BLaER1 (cell line): ENCODE measurements at regions not wholly inside any gene's neighbourhood (a gene's known extent, or its start where the extent isn't known, plus 50 kb on each side); places are given as distances from the start of the nearest gene placed in this dataset.

Experiments used
- H3K27ac ChIP-seq: shearing (Covaris generic); formaldehyde crosslinking; 2 replicates; pipeline ENCODE4 v1.8.1; 2022
- H3K27me3 ChIP-seq: shearing (Covaris generic); formaldehyde crosslinking; 2 replicates; pipeline ENCODE4 v1.8.1; 2022
- H3K36me3 ChIP-seq: shearing (Covaris generic); formaldehyde crosslinking; 2 replicates; pipeline ENCODE4 v1.8.1; 2022
- H3K4me1 ChIP-seq: shearing (Covaris generic); formaldehyde crosslinking; 2 replicates; pipeline ENCODE4 v1.8.1; 2022
- H3K4me2 ChIP-seq: shearing (Covaris generic); formaldehyde crosslinking; 2 replicates; pipeline ENCODE4 v1.8.1; 2022
- H3K4me3 ChIP-seq: shearing (Covaris generic); formaldehyde crosslinking; 2 replicates; pipeline ENCODE4 v1.8.1; 2022
- H3K9ac ChIP-seq: shearing (Covaris generic); formaldehyde crosslinking; 2 replicates; pipeline ENCODE4 v1.8.1; 2022
- H3K9me3 ChIP-seq: shearing (Covaris generic); formaldehyde crosslinking; 2 replicates; pipeline ENCODE4 v1.8.1; 2022
- H4K20me1 ChIP-seq: shearing (Covaris generic); formaldehyde crosslinking; 2 replicates; pipeline ENCODE4 v1.8.1; 2022
- Cebpa-rat ChIP-seq: shearing (Covaris generic); IDR thresholded peaks from 2 replicates; pipeline ENCODE4 v1.8.1; 2022

DNA sequence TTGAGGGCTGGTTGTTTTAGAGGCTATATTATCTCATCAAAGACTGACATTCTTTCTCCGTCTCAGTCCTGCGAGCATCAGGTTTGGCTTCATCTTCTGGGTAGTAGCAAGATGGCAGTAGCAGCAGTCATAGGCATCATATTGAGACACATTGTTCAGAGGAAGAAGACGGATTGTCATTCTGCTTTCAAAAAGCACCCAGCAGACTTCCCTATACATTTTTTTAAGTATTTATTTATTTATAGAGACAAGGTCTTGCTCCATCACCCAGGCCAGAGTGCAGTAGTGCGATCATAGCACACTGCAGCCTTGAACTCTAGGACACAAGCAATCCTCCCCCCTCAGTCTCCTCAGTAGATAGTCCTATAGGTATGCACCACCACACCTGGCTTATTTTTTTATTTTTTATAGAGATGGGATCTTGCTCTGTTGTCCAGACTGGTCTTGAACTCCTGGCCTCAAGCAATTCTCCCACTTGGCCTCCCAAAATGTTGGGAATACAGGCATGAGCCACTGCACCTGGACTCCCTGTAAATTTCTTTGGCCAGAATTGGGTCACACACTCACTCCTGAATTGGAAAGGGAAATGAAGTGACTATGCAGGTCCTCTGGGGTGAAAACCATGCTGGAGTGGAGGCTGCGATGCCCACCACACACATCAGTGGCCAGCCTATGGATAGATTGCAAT, 125.4 kb downstream of the SLC38A6 start:
- H3K4me2 ChIP-seq: no peak overlapping the region
- H3K4me3 ChIP-seq: no peak overlapping the region
- H3K27ac ChIP-seq: no peak overlapping the region
- H3K9ac ChIP-seq: no peak overlapping the region
- H4K20me1 ChIP-seq: no peaks in the 10 kb centered on the region
- peaks cover 7% of the 10 kb centered on the region; the same call in 1 of the 2 replicates for H3K4me1 ChIP-seq
- no peak for TF ChIP-seq Cebpa-rat
- H3K9me3 ChIP-seq: no peaks in the 10 kb centered on the region
- H3K36me3 ChIP-seq: no peaks in the 10 kb centered on the region
- H3K27me3 ChIP-seq: no peaks in the 10 kb centered on the region

DNA sequence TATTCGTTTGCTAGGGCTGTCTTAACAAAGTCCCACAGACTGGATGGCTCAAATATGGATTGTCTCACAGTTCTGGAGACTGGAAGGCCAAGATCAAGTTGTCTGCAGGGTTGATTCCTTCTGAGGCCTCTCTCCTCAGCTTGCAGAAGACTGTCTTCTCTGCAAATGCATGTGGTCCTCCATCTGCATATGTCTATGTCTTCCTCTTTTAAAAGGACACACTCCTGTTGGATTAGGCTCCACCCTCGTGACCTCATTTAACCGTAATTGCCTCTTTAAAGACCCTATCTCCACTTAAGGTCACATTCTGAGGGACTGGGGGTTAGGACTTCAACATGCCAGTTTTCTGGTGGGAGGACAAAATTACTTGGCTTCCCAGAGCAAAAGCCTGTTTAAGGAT, 123.3 kb downstream of the SLC38A6 start:
- Histone ChIP-seq H3K4me1 (peaks cover 7% of the 10 kb centered on the region; the same call in 1 of the 2 replicates), H3K9ac (no peak overlapping the region), H3K27ac (no peak overlapping the region), H3K4me3 (no peak overlapping the region), H3K4me2 (no peak overlapping the region), H3K27me3 (no peaks in the 10 kb centered on the region), H4K20me1 (no peaks in the 10 kb centered on the region), H3K9me3 (no peaks in the 10 kb centered on the region), H3K36me3 (no peaks in the 10 kb centered on the region)
- TF ChIP-seq Cebpa-rat: no peak

DNA sequence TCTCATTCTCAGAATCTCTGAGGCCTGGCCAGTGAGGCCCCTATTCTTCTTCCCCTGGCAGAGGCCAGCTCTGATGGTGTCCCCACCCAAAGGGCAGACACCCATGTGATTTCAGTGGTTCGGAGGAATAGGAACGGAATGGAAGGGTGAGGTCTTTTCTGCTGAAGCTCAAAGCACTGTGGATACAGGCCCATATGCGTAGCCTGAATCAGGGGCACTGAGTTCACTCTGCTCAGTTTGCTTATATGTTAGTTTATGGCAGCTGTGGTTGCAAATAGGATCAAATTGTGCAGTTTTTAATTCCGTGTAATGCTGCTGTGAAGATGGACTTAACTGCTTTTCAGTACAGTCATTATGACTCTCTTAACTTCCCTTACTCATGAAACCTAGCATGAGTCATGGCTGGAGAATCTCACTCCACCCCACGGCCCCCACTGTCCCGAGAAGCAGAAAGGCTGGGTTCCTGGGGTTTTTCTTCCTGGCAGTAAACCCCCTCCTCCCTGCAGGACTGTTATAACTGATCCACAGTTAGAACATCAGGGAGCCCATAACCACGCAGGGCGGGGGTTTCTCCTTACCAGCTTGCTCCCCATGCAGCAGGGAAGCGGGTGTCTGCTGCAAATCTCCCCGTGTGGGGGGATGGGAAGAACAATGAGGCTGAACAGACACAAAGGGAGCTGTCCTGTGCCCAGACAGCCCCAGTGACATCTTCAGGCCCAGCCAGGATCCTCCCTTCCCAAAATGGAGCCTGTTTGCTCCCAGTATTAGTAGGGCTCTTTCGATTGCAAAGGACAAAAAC, 122.7 kb downstream of the SLC38A6 start:
- no peak overlapping the region for H3K4me3 ChIP-seq
- H3K27me3 ChIP-seq: no peaks in the 10 kb centered on the region
- H3K9me3 ChIP-seq: no peaks in the 10 kb centered on the region
- H4K20me1 ChIP-seq: no peaks in the 10 kb centered on the region
- H3K9ac ChIP-seq: no peak overlapping the region
- peaks cover 7% of the 10 kb centered on the region; the same call in 1 of the 2 replicates for H3K4me1 ChIP-seq
- H3K4me2 ChIP-seq: no peak overlapping the region
- TF ChIP-seq Cebpa-rat: no peak
- H3K27ac ChIP-seq: no peak overlapping the region
- H3K36me3 ChIP-seq: no peaks in the 10 kb centered on the region

GRCh38 chr14:61102549-61103466, 121.8 kb downstream of the SLC38A6 start:
- H3K27me3 ChIP-seq: no peaks in the 10 kb centered on the region
- peaks cover 7% of the 10 kb centered on the region; the same call in 1 of the 2 replicates for H3K9me3 ChIP-seq
- H3K36me3 ChIP-seq: no peaks in the 10 kb centered on the region
- no peak overlapping the region for H3K27ac ChIP-seq
- no peaks in the 10 kb centered on the region for H4K20me1 ChIP-seq
- H3K4me1 ChIP-seq: peaks cover 7% of the 10 kb centered on the region; the same call in 1 of the 2 replicates
- no peak overlapping the region for H3K4me2 ChIP-seq
- no peak for TF ChIP-seq Cebpa-rat
- H3K9ac ChIP-seq: no peak overlapping the region
- H3K4me3 ChIP-seq: no peak overlapping the region
